H1 (cell line): ENCODE measurements at regions not wholly inside any gene's neighbourhood (a gene's known extent, or its start where the extent isn't known, plus 50 kb on each side); places are given as distances from the start of the nearest gene placed in this dataset.
A peak's percentile ranks its signal among the peaks of the same experiment; 100 is the strongest.

ENCODE experiments used
- ASH2L ChIP-seq: fragments of 200-600, 300-600 bp; sonication (generic); IDR thresholded peaks from one replicate; pipeline ENCODE4 v1.7.1; 2017; ENCODE audit warnings: low read length
- BACH1 ChIP-seq: IDR thresholded peaks from 2 replicates; pipeline ENCODE4 v1.6.1; 2012; ENCODE audit warnings: low read length, improper control_type of control experiment
- CHD7 ChIP-seq: fragments of 300-600 bp; sonication (generic); IDR thresholded peaks from 2 replicates; pipeline ENCODE4 v1.7.1; 2012; ENCODE audit warnings: low read length, moderate library complexity, mild to moderate bottlenecking, inconsistent platforms; ENCODE audit not compliant: insufficient replicate concordance
- GABPA ChIP-seq: IDR thresholded peaks from 2 replicates; pipeline ENCODE4 v1.6.1; 2011; ENCODE audit warnings: mild to moderate bottlenecking, low read length, moderate library complexity, borderline replicate concordance; ENCODE audit not compliant: insufficient read depth
- MAFK ChIP-seq: IDR thresholded peaks from 2 replicates; pipeline ENCODE4 v1.6.1; 2012; ENCODE audit warnings: low read depth, mild to moderate bottlenecking, improper control_type of control experiment, low read length
- RBBP5 ChIP-seq: IDR thresholded peaks from 2 replicates; pipeline ENCODE4 v1.7.1; 2012; ENCODE audit warnings: low read depth, mild to moderate bottlenecking, inconsistent platforms, low read length, moderate library complexity, borderline replicate concordance
- RFX5 ChIP-seq: IDR thresholded peaks from 2 replicates; pipeline ENCODE4 v1.6.1; 2011; ENCODE audit warnings: low read depth, low read length, improper control_type of control experiment, borderline replicate concordance
- SP1 ChIP-seq: IDR thresholded peaks from 2 replicates; pipeline ENCODE4 v1.6.1; 2011; ENCODE audit warnings: low read depth, low read length
- SUZ12 ChIP-seq: fragments of 200-600 bp; sonication (generic); IDR thresholded peaks from 2 replicates; pipeline ENCODE4 v1.6.1; 2012; ENCODE audit warnings: mild to moderate bottlenecking, inconsistent platforms, low read length, moderate library complexity, mixed read lengths
- TBP ChIP-seq: IDR thresholded peaks from 2 replicates; pipeline ENCODE4 v1.6.1; 2011; ENCODE audit warnings: low read depth, low read length, improper control_type of control experiment

GRCh38 chr6:26183581-26184366, 96.5 kb downstream of the HFE start (continued):
- TF ChIP-seq CHD7 (no peak), ASH2L (no peak), BACH1 (no peak), RFX5 (no peak), MAFK (no peak), GABPA (no peak), SUZ12 (no peak), RBBP5 (no peak), TBP (peak; percentile 98), SP1 (peak; percentile 94)
